ENCODE measurements at regions not wholly inside any gene's neighbourhood (a gene's known extent, or its start where the extent isn't known, plus 50 kb on each side); places are given as distances from the start of the nearest gene placed in this dataset.

GRCh38 chr11:121241343-121242211 lies 51.0 kb upstream of the SC5D start:
- ATAC-seq = peak; percentile 34
- H3K27ac Mint-ChIP-seq = no peak overlapping the region
- no peak for DNase-seq (ENCODE audit: low spot score in 2 of 2)
- H3K36me3 Mint-ChIP-seq = no peaks in the 10 kb centered on the region
- H3K4me3 Mint-ChIP-seq = no peak overlapping the region
- H3K4me1 Mint-ChIP-seq = peaks cover 8% of the 10 kb centered on the region
- H3K9me3 Mint-ChIP-seq = no peaks in the 10 kb centered on the region

Measured in stimulated activated effector memory CD8-positive, alpha-beta T cell treated with anti-CD3 and anti-CD28 coated beads, Interleukin-12 subunit alpha, Interleukin-12 subunit beta, amount 100 ng/mL, for 72 hours (primary cell).